LNCAP (cell line): ENCODE measurements at regions not wholly inside any gene's neighbourhood (a gene's known extent, or its start where the extent isn't known, plus 50 kb on each side); places are given as distances from the start of the nearest gene placed in this dataset.

Source experiments
- CTCF ChIP-seq: fragments of 450-650 bp; IDR thresholded peaks from 2 replicates; pipeline ENCODE4 v1.5.1; 2017; ENCODE audit warnings: mild to moderate bottlenecking

- no peak for TF ChIP-seq CTCF
Measured at GRCh38 chr5:91538179-91538578, 155.1 kb upstream of the ARRDC3 start.

- TF ChIP-seq CTCF = no peak
Measured at GRCh38 chr5:91535499-91535898, 152.4 kb upstream of the ARRDC3 start.

- no peak for TF ChIP-seq CTCF
Measured at GRCh38 chr5:91534332-91534731, 151.2 kb upstream of the ARRDC3 start.

DNA sequence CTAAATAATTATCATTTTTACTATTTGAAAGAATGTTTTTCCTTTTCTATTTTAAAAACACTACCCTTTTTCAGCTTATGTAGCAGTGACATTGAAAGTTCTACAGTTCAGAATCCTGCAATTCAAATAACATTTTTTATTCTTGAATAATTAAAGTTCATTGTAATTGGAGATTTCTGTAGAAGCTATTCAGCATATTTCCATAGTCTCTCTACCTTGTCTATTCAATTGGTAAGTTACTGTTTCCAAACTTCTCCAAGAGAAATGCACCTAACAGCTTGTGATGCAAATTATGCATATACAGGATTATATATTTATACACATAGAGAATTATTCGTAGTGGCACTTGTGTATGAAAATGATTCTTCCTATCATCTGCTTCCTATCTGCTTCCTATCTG lies 149.7 kb upstream of the ARRDC3 start:
- TF ChIP-seq CTCF = no peak

DNA sequence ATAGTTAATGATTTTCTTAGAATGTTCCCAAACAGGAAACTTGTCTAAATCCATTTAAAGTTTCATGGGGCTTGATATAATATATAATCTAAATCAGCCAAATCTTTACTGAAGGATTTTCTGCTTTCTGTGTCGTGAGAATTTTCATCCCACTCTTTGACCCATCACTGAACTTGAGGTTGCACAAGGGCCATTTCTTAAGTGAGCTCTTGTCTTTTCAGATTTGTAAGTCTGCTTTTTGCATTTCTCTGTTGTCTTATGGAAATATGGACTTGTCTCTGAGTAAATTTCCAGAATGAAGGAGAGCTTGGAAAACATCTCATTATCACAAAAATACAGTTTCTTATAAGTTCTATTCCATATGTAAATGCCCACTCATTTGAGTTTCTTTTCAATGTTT lies 149.2 kb upstream of the ARRDC3 start:
- no peak for TF ChIP-seq CTCF

DNA sequence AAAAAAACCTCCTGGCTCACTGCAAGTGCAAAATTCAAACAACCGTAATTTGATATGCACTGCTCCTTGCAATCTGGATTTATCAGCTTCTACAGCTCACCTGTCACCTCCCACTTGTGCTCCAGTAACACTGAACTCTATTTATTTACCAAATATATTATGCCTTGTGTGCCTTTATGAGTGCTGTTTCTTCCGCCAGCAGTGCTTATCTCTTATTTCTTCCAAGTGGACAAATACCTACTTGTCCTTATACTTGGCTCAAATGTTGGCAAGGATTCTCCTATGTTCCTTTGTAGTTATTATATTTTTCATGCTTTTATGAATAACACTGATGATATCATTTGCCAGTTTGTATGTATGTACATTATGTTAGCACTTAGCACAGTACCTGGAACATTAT lies 145.7 kb upstream of the ARRDC3 start:
- no peak for TF ChIP-seq CTCF

DNA sequence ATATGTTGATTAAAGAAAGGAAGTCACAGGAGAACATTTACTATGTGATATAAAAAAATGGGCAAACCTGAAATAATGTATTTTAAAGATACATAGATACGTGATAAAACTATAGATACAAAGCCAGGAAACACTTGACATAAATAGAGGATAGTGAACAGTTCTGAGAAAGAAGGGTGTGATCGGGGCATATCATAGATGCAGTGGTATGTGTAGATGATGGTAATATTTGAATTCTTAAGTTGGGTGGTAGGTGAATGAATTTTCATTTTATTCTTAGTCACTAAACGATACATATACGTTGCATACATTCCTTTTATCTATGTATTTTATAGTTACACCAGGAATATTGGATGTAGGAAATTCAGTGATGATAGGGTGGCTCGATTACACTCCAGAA lies 138.7 kb upstream of the ARRDC3 start:
- TF ChIP-seq CTCF = no peak

DNA sequence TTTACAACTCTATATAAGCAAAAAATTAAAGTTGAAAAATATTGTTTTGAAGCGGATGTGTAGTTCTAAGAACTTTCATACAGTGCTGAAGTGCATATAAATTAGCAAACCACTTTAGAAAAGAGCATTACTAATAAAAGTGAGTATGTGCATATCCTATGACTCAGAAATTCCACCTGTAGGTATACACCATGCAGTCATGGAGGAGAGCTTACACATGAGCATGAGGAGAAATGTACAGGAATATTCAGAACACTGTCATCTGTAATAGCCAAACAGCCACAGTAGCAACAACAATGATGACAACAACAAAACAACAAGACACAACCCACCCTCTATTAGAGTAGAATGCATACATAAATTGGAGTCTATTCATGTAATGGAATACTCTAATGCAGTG lies 138.2 kb upstream of the ARRDC3 start:
- TF ChIP-seq CTCF = no peak
